ENCODE measurements at regions not wholly inside any gene's neighbourhood (a gene's known extent, or its start where the extent isn't known, plus 50 kb on each side); places are given as distances from the start of the nearest gene placed in this dataset.

- DNase-seq (ENCODE audit: low read depth, low spot score), result no peak
Measured at GRCh38 chr13:103243495-103243894, 177.3 kb upstream of the SLC10A2 start.

- no peak for DNase-seq (ENCODE audit: low read depth, low spot score)
Measured at GRCh38 chr13:103238441-103238840, 172.2 kb upstream of the SLC10A2 start.

- DNase-seq (ENCODE audit: low read depth, low spot score), result no peak
Measured at GRCh38 chr13:103236213-103236612, 170.0 kb upstream of the SLC10A2 start.

- DNase-seq (ENCODE audit: low read depth, low spot score), result no peak
Measured at GRCh38 chr13:103229674-103230073, 163.5 kb upstream of the SLC10A2 start.

- no peak for DNase-seq (ENCODE audit: low read depth, low spot score)
Measured at GRCh38 chr13:103224804-103225203, 158.6 kb upstream of the SLC10A2 start.

GRCh38 chr13:103222683-103223082, 156.5 kb upstream of the SLC10A2 start:
- DNase-seq (ENCODE audit: low read depth, low spot score), result no peak

GRCh38 chr13:103218253-103218652, 152.0 kb upstream of the SLC10A2 start:
- DNase-seq (ENCODE audit: low read depth, low spot score), result no peak

GRCh38 chr13:103213152-103213551, 146.9 kb upstream of the SLC10A2 start:
- no peak for DNase-seq (ENCODE audit: low read depth, low spot score)

GRCh38 chr13:103210348-103210747, 144.1 kb upstream of the SLC10A2 start:
- DNase-seq (ENCODE audit: low read depth, low spot score), result no peak

- no peak for DNase-seq (ENCODE audit: low read depth, low spot score)
Measured at GRCh38 chr13:103203735-103204330, 137.6 kb upstream of the SLC10A2 start.

GRCh38 chr13:103200118-103200885, 134.1 kb upstream of the SLC10A2 start:
- DNase-seq (ENCODE audit: low read depth, low spot score), result no peak

GRCh38 chr13:103199380-103200088, 133.3 kb upstream of the SLC10A2 start:
- DNase-seq (ENCODE audit: low read depth, low spot score), result no peak

- DNase-seq (ENCODE audit: low read depth, low spot score), result no peak
Measured at GRCh38 chr13:103196356-103196755, 130.1 kb upstream of the SLC10A2 start.

GRCh38 chr13:103195762-103196161, 129.5 kb upstream of the SLC10A2 start:
- no peak for DNase-seq (ENCODE audit: low read depth, low spot score)

GRCh38 chr13:103194871-103195270, 128.7 kb upstream of the SLC10A2 start:
- no peak for DNase-seq (ENCODE audit: low read depth, low spot score)

- DNase-seq (ENCODE audit: low read depth, low spot score), result no peak
Measured at GRCh38 chr13:103192511-103193135, 126.4 kb upstream of the SLC10A2 start.

GRCh38 chr13:103190841-103191240, 124.6 kb upstream of the SLC10A2 start:
- no peak for DNase-seq (ENCODE audit: low read depth, low spot score)

GRCh38 chr13:103188713-103189326, 122.6 kb upstream of the SLC10A2 start:
- no peak for DNase-seq (ENCODE audit: low read depth, low spot score)

GRCh38 chr13:103187721-103188156, 121.5 kb upstream of the SLC10A2 start:
- DNase-seq (ENCODE audit: low read depth, low spot score), result no peak

- DNase-seq (ENCODE audit: low read depth, low spot score), result no peak
Measured at GRCh38 chr13:103184413-103184812, 118.2 kb upstream of the SLC10A2 start.

GRCh38 chr13:103178986-103179943, 113.0 kb upstream of the SLC10A2 start:
- DNase-seq (ENCODE audit: low read depth, low spot score), result no peak
